HepG2 (cell line): ENCODE measurements at regions not wholly inside any gene's neighbourhood (a gene's known extent, or its start where the extent isn't known, plus 50 kb on each side); places are given as distances from the start of the nearest gene placed in this dataset.

Experiments
- ATAC-seq: fragments of 200-7000 bp; cut with Tn5 transposase; 3 replicates; pipeline ENCODE4 v1.9.1; 2020; ENCODE audit warnings: mild to moderate bottlenecking, moderate library complexity
- BruUV-seq: library from RNA; stranded (reverse); fragments of 400-500 nt; replicated peaks from 2 replicates; lab custom pipeline; 2021; lab: Mats Ljungman, UMichigan
- CTCF ChIA-PET: fragments of 300-600 bp; formaldehyde crosslinking; extraction: SDS; loops from one replicate; lab custom pipeline; 2021; ENCODE audit warnings: low total read pairs, inconsistent platforms, low intra/inter-chr PET ratio; lab: Yijun Ruan, JAX
- POLR2A ChIA-PET: fragments of 350-600 bp; sonication (Branson Sonifier 250); formaldehyde crosslinking; loops from one replicate; lab custom pipeline; 2020; ENCODE audit warnings: antibody characterized with exemption, inconsistent platforms; lab: Yijun Ruan, JAX
- DNase-seq: peaks from one replicate; pipeline ENCODE4 v3.0.0-alpha.2; 2015; ENCODE audit warnings: low spot score
- FAIRE-seq: peaks from 3 replicates; lab custom pipeline; 2011; peaks lifted over from hg19 to GRCh38; lab: Jason Lieb, UNC
- H2AFZ ChIP-seq: one replicate; pipeline ENCODE4 v1.6.1; 2011; ENCODE audit warnings: low read length, inconsistent platforms
- H3K27ac ChIP-seq: fragments of 300-600 bp; 3 replicates; pipeline ENCODE4 v1.8.0; 2011; ENCODE audit warnings: mixed run types, mild to moderate bottlenecking, mixed read lengths, low read length, inconsistent platforms; ENCODE audit not compliant: insufficient read depth; ENCODE audit errors: extremely low read length
- H3K27me3 ChIP-seq, 2 experiments: fragments of 200-600 bp in 1 of 2; 2 replicates in 1 of 2; 3 replicates in 1 of 2; pipeline versions ENCODE4 v1.6.0 to v1.8.0; 2011; ENCODE audit warnings: low read length in 2 of 2, mild to moderate bottlenecking in 2 of 2, moderate library complexity in 2 of 2, inconsistent platforms in 1 of 2; ENCODE audit not compliant: insufficient read depth in 2 of 2, control insufficient read depth in 1 of 2
- H3K36me3 ChIP-seq, 2 experiments: fragments of 200-600 bp in 1 of 2; replicated peaks in 1 of 2; 2 replicates in 1 of 2; 3 replicates in 1 of 2; pipeline versions ENCODE4 v1.5.1 to v1.8.0; 2011; ENCODE audit warnings: low read length in 2 of 2, inconsistent platforms in 1 of 2; ENCODE audit not compliant: insufficient read depth in 2 of 2, control insufficient read depth in 1 of 2
- H3K4me1 ChIP-seq: 2 replicates; pipeline ENCODE4 v1.5.1; 2012; ENCODE audit warnings: low read length, inconsistent platforms; ENCODE audit not compliant: insufficient read depth
- H3K4me2 ChIP-seq: 2 replicates; pipeline ENCODE4 v1.6.0; 2011; ENCODE audit warnings: low read depth, low read length, inconsistent platforms
- H3K4me3 ChIP-seq, 3 experiments: fragments of 200-600 bp in 1 of 3; sonication (generic), shearing (Covaris generic) in 1 of 3; replicated peaks in 1 of 3; 2 replicates each; pipeline ENCODE4 v1.5.1; 2011 to 2016; ENCODE audit warnings: low read length in 3 of 3, inconsistent platforms in 2 of 3, low read depth in 2 of 3, mild to moderate bottlenecking in 2 of 3, control low read depth in 1 of 3, mixed read lengths in 1 of 3; ENCODE audit not compliant: insufficient read depth in 1 of 3
- H3K79me2 ChIP-seq: one replicate; pipeline ENCODE4 v1.6.1; 2011; ENCODE audit warnings: low read length, inconsistent platforms; ENCODE audit not compliant: insufficient read depth
- H3K9ac ChIP-seq: 2 replicates; pipeline ENCODE4 v1.6.0; 2011; ENCODE audit warnings: mild to moderate bottlenecking, low read depth, low read length, inconsistent platforms; ENCODE audit not compliant: insufficient read depth
- H3K9me3 ChIP-seq: 2 replicates; pipeline ENCODE4 v1.5.1; 2012; ENCODE audit warnings: mild to moderate bottlenecking, low read length
- H4K20me1 ChIP-seq: 2 replicates; pipeline ENCODE4 v1.6.0; 2011; ENCODE audit warnings: inconsistent platforms, mild to moderate bottlenecking, low read length, moderate library complexity; ENCODE audit not compliant: insufficient read depth
- HOXA3 ChIP-seq: sonication (generic); formaldehyde crosslinking; IDR thresholded peaks from 2 replicates; pipeline ENCODE4 v1.5.0; 2020; ENCODE audit warnings: missing genetic modification reagents
- JUN ChIP-seq: sonication (generic); formaldehyde crosslinking; IDR thresholded peaks from 2 replicates; pipeline ENCODE4 v1.4.0; 2020; ENCODE audit warnings: mild to moderate bottlenecking, missing genetic modification reagents
- SMYD3 ChIP-seq: sonication (generic); formaldehyde crosslinking; IDR thresholded peaks from 2 replicates; pipeline ENCODE4 v1.8.1; 2023; ENCODE audit warnings: mild to moderate bottlenecking, missing genetic modification reagents
- ZFP82 ChIP-seq: sonication (generic); formaldehyde crosslinking; IDR thresholded peaks from 2 replicates; pipeline ENCODE4 v1.5.1; 2020; ENCODE audit warnings: mild to moderate bottlenecking, missing genetic modification reagents, borderline replicate concordance
- ZNF546 ChIP-seq: sonication (generic); formaldehyde crosslinking; conservative IDR thresholded peaks from 2 replicates; pipeline ENCODE4 v1.8.1; 2023; ENCODE audit warnings: mild to moderate bottlenecking, missing genetic modification reagents
- ZNF75D ChIP-seq: sonication (generic); formaldehyde crosslinking; IDR thresholded peaks from 2 replicates; pipeline ENCODE4 v1.8.1; 2023; ENCODE audit warnings: missing genetic modification reagents, mild to moderate bottlenecking, borderline replicate concordance
- ZNF878 ChIP-seq: sonication (generic); formaldehyde crosslinking; IDR thresholded peaks from 2 replicates; pipeline ENCODE4 v1.8.1; 2023; ENCODE audit warnings: mild to moderate bottlenecking, missing genetic modification reagents, moderate library complexity
- WGBS: methylation state at CpG from one replicate; pipeline ENCODE4 v1.1.6; 2017; ENCODE audit warnings: low lambda C conversion rate; 5-methylcytosine and 5-hydroxymethylcytosine counted together
- in situ Hi-C: cut with HindIII; loops from 2 replicates; pipeline ENCODE4 v1.10.0; 2017; ENCODE audit warnings: low pct_unique_long_range_greater_than_20kb; ENCODE audit not compliant: extremely low pct_ligation_motif_present
- intact Hi-C: fragments of 100-400 bp; cut with micrococcal nuclease; formaldehyde crosslinking; loops from one replicate; pipeline ENCODE4 v1.10.0; 2022; ENCODE audit not compliant: unreplicated experiment
- TF ChIP-seq, protein P1 (sequence below): sonication (generic); formaldehyde crosslinking; IDR thresholded peaks from 2 replicates; pipeline ENCODE4 v1.5.0; 2020; ENCODE audit warnings: mild to moderate bottlenecking, missing genetic modification reagents, borderline replicate concordance
- TF ChIP-seq, protein P2 (sequence below): sonication (generic); formaldehyde crosslinking; conservative IDR thresholded peaks from 2 replicates; pipeline ENCODE4 v1.4.0; 2020; ENCODE audit warnings: missing genetic modification reagents

DNA sequence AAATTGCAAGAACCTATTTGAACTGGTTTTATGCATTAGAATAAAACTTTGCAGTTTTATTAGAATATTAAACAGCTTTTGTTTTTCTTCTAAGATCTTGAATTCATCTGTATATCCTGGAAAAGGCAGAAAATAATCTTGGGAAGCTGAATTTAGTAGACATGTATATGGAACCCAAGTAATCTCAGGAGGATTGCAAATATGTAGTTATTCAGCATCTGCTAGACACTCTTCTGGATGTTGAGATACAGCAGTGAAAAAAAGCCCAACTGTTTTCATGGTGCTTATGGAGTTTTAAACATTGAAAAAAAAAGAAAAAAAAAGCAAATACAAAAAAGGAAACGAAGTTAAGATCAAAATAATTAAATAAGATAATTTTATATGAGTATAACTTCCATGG lies 922.2 kb upstream of the SEMA6A start:
- no peak for FAIRE-seq
- Histone ChIP-seq H2AFZ (no peak overlapping the region), H3K4me3 (no peak overlapping the region), H3K9me3 (no peaks in the 10 kb centered on the region), H3K27ac (no peak overlapping the region), H3K36me3 (no peaks in the 10 kb centered on the region), H3K4me2 (no peak overlapping the region), H3K79me2 (no peaks in the 10 kb centered on the region), H4K20me1 (no peaks in the 10 kb centered on the region), H3K9ac (no peak overlapping the region), H3K27me3 (no peaks in the 10 kb centered on the region; a peak in 1 of 5 replicates), H3K4me1 (no peaks in the 10 kb centered on the region)
- no TSS peak for BruUV-seq
- ChIA-PET CTCF (no interaction called here), POLR2A (no interaction called here)
- intact Hi-C loops (no loop called here), in situ Hi-C loops (no loop called here)
- ATAC-seq = no peak
- WGBS = 6% methylated on average over 1 of the region's 1 CpG
- no peak for DNase-seq
- TF ChIP-seq ZNF878 (CRISPR knock-in tag) (no peak), HOXA3 (no peak), ZFP82 (CRISPR knock-in tag) (no peak), SMYD3 (CRISPR knock-in tag) (no peak), ZNF546 (CRISPR knock-in tag) (no peak), ZNF75D (CRISPR knock-in tag) (no peak), JUN (CRISPR knock-in tag) (no peak)
- TF ChIP-seq, protein P1, sequence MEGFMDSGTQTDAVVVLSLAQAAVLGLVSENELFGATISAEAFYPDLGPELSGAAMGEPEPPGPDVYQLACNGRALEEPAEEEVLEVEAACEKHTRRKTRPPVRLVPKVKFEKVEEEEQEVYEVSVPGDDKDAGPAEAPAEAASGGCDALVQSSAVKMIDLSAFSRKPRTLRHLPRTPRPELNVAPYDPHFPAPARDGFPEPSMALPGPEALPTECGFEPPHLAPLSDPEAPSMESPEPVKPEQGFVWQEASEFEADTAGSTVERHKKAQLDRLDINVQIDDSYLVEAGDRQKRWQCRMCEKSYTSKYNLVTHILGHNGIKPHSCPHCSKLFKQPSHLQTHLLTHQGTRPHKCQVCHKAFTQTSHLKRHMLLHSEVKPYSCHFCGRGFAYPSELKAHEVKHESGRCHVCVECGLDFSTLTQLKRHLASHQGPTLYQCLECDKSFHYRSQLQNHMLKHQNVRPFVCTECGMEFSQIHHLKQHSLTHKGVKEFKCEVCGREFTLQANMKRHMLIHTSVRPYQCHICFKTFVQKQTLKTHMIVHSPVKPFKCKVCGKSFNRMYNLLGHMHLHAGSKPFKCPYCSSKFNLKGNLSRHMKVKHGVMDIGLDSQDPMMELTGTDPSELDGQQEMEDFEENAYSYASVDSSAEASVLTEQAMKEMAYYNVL (CRISPR knock-in tag) = no peak
- TF ChIP-seq, protein P2, sequence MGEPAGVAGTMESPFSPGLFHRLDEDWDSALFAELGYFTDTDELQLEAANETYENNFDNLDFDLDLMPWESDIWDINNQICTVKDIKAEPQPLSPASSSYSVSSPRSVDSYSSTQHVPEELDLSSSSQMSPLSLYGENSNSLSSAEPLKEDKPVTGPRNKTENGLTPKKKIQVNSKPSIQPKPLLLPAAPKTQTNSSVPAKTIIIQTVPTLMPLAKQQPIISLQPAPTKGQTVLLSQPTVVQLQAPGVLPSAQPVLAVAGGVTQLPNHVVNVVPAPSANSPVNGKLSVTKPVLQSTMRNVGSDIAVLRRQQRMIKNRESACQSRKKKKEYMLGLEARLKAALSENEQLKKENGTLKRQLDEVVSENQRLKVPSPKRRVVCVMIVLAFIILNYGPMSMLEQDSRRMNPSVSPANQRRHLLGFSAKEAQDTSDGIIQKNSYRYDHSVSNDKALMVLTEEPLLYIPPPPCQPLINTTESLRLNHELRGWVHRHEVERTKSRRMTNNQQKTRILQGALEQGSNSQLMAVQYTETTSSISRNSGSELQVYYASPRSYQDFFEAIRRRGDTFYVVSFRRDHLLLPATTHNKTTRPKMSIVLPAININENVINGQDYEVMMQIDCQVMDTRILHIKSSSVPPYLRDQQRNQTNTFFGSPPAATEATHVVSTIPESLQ (CRISPR knock-in tag) = no peak
